ENCODE measurements at regions not wholly inside any gene's neighbourhood (a gene's known extent, or its start where the extent isn't known, plus 50 kb on each side); places are given as distances from the start of the nearest gene placed in this dataset.
A peak's percentile ranks its signal among the peaks of the same experiment; 100 is the strongest.

- Histone ChIP-seq H2AFZ (ENCODE audit: low read depth, low read length) (no peak overlapping the region), H3K36me3 (ENCODE audit: control insufficient read depth, insufficient read depth, low read length) (no peaks in the 10 kb centered on the region), H3K79me2 (ENCODE audit: control insufficient read depth, insufficient read depth, low read length) (no peaks in the 10 kb centered on the region), H3K27me3 (ENCODE audit: control insufficient read depth in 2 of 2, insufficient read depth in 2 of 2, low read length in 2 of 2) (peaks cover 15 to 61% of the 10 kb centered on the region in 2 experiments), H3K9ac (ENCODE audit: insufficient read depth in 1 of 2, low read depth in 2 of 2, low read length in 2 of 2) (no peak overlapping the region), H3K9me3 (replicated peaks; ENCODE audit: control insufficient read depth, insufficient read depth, low read depth, low read length) (no peaks in the 10 kb centered on the region), H3K4me1 (replicated peaks in 1 of 2; ENCODE audit: control insufficient read depth in 2 of 2, insufficient read depth in 2 of 2, low read length in 2 of 2) (no peaks in the 10 kb centered on the region), H3K27ac (ENCODE audit: extremely low read depth, low read depth, low read length) (no peak overlapping the region), H4K20me1 (replicated peaks; ENCODE audit: control insufficient read depth, insufficient read depth, low read length) (no peaks in the 10 kb centered on the region), H3K9me1 (ENCODE audit: control insufficient read depth, insufficient read depth, low read length) (no peaks in the 10 kb centered on the region), H3K4me2 (ENCODE audit: insufficient read depth, low read length) (no peak overlapping the region), H3K4me3 (no peak overlapping the region)
- ATAC-seq (peak; percentile 31; the same call in 1 of the 3 replicates), FAIRE-seq (no peak), DNase-seq (ENCODE audit: extremely low read depth in 1 of 4, low spot score in 3 of 4) (no peak)
- TF ChIP-seq NCOA6 (IDR thresholded peaks at IDR 0.05) (no peak), CBFB (CRISPR knock-in tag; IDR thresholded peaks at IDR 0.05) (no peak), ZSCAN32 (CRISPR knock-in tag; IDR thresholded peaks at IDR 0.05) (no peak), ZNF589 (CRISPR knock-in tag; IDR thresholded peaks at IDR 0.05; ENCODE audit: low read depth) (no peak), NBN (IDR thresholded peaks at IDR 0.05; ENCODE audit: low read depth) (no peak), EHMT2 (IDR thresholded peaks at IDR 0.05) (no peak), CAMTA2 (CRISPR knock-in tag; conservative IDR thresholded peaks at IDR 0.05) (no peak), ZNF347 (CRISPR knock-in tag; IDR thresholded peaks at IDR 0.05; ENCODE audit: low read depth) (no peak), ZNF280B (CRISPR knock-in tag; IDR thresholded peaks at IDR 0.05) (no peak), FOXJ2 (tag; IDR thresholded peaks at IDR 0.05) (no peak), E2F6 (IDR thresholded peaks at IDR 0.05; ENCODE audit: borderline replicate concordance in 1 of 2, extremely low read depth in 1 of 2, insufficient read depth in 1 of 2, insufficient read length in 1 of 2, low read depth in 1 of 2, low read length in 1 of 2, poor library complexity in 1 of 2, severe bottlenecking in 1 of 2) (no peak), NUFIP1 (IDR thresholded peaks at IDR 0.05; ENCODE audit: partially characterized antibody) (no peak), ZNF76 (CRISPR knock-in tag; IDR thresholded peaks at IDR 0.05; ENCODE audit: borderline replicate concordance) (no peak), ZNF175 (CRISPR knock-in tag; IDR thresholded peaks at IDR 0.05; ENCODE audit: low read depth) (no peak), KDM2B (CRISPR knock-in tag; IDR thresholded peaks at IDR 0.05) (no peak), BRCA1 (IDR thresholded peaks at IDR 0.05) (no peak), BRCA1 (CRISPR knock-in tag; IDR thresholded peaks at IDR 0.05) (no peak), ZNF696 (CRISPR knock-in tag; conservative IDR thresholded peaks at IDR 0.05) (no peak), NFATC3 (IDR thresholded peaks at IDR 0.05) (no peak)
- no TSS peak for BruUV-seq (replicated peaks)
- 0% methylated on average over 10 of the region's 10 CpGs for WGBS (ENCODE audit: insufficient coverage, low coverage, missing lambda C conversion rate)
- CTCF ChIA-PET (ENCODE audit: low intra/inter-chr PET ratio), result no interaction called here
- in situ Hi-C loops (cut with MboI) (no loop called here), intact Hi-C loops (cut with micrococcal nuclease) (no loop called here)
- POLR2A ChIA-PET, result no interaction called here
These were observed 464.9 kb downstream of the EIPR1 start for GRCh38 chr2:2912731-2913130.

Data from K562 (cell line).